Upper lobe of left lung (tissue), 6 donors: ENCODE measurements at regions not wholly inside any gene's neighbourhood (a gene's known extent, or its start where the extent isn't known, plus 50 kb on each side); places are given as distances from the start of the nearest gene placed in this dataset.

ENCODE experiments used
- ATAC-seq, 2 donors: fragments of 200-7000 bp; cut with Tn5 transposase; one replicate each; pipeline ENCODE4 v1.9.1; 2022; ENCODE audit warnings: mild to moderate bottlenecking in 2 of 2, moderate library complexity in 2 of 2; ENCODE audit not compliant: low FRiP score in 2 of 2
- DNase-seq, 2 donors: peaks; one replicate each; pipeline ENCODE4 v3.0.0-alpha.2; 2019 to 2020
- H3K27ac ChIP-seq, 4 donors: fragments of 200-600 bp; sonication (generic); one replicate each; pipeline ENCODE4 v1.5.1; 2016 to 2019
- H3K27me3 ChIP-seq, 4 donors: fragments of 200-600 bp; sonication (generic); one replicate each; pipeline ENCODE4 v1.5.1; 2017 to 2019
- H3K36me3 ChIP-seq, 4 donors: fragments of 200-600 bp; sonication (generic); one replicate each; pipeline ENCODE4 v1.5.1; 2016 to 2019
- H3K4me1 ChIP-seq, 4 donors: fragments of 200-600 bp; sonication (generic); one replicate each; pipeline ENCODE4 v1.5.1; 2018 to 2019
- H3K4me3 ChIP-seq, 4 donors: fragments of 200-600 bp; sonication (generic); one replicate each; pipeline ENCODE4 v1.5.1; 2017 to 2019; ENCODE audit warnings: mild to moderate bottlenecking in 2 of 4, moderate library complexity in 1 of 4
- H3K9me3 ChIP-seq, 4 donors: fragments of 200-600 bp; sonication (generic); one replicate each; pipeline ENCODE4 v1.5.1; 2018 to 2019
- CTCF ChIP-seq, 6 experiments: fragments of 450-650 bp in 4 of 6; fragments of 200-600 bp in 2 of 6; sonication (generic) in 2 of 6; IDR thresholded peaks; one replicate each; pipeline ENCODE4 v1.5.1; 2016 to 2019; ENCODE audit warnings: antibody characterized with exemption in 6 of 6
- EP300 ChIP-seq, 4 donors: sonication (generic); formaldehyde crosslinking; IDR thresholded peaks; one replicate each; pipeline ENCODE4 v1.5.1; 2017; ENCODE audit warnings: antibody characterized with exemption in 4 of 4, control low read depth in 2 of 4
- POLR2A ChIP-seq, 4 donors: fragments of 450-650 bp; IDR thresholded peaks; one replicate each; pipeline ENCODE4 v1.5.1; 2016 to 2017; ENCODE audit warnings: antibody characterized with exemption in 4 of 4, mild to moderate bottlenecking in 2 of 4
- POLR2AphosphoS5 ChIP-seq, 2 donors: sonication (generic); formaldehyde crosslinking; IDR thresholded peaks; one replicate each; pipeline ENCODE4 v1.5.1; 2017; ENCODE audit warnings: antibody characterized with exemption in 2 of 2
- WGBS, 2 donors: methylation state at CpG; one replicate each; pipeline ENCODE4 v1.1.5; 2017 to 2018; 5-methylcytosine and 5-hydroxymethylcytosine counted together
- donor health status: DM: no; HTN: no; CAD: no; lungs with moderate emphysema.
- donor health status: DM: no; HTN: yes; CAD: no; lungs with severe emphysema.

- WGBS, 2 donors: 94 to 100% methylated on average over 1 of the region's 1 CpG
- no peaks in the 10 kb centered on the region for H3K36me3 ChIP-seq
- H3K9me3 ChIP-seq: peaks cover 0 to 4% (median 2%) of the 10 kb centered on the region in 4 donors
- H3K4me1 ChIP-seq: no peaks in the 10 kb centered on the region
- no peak overlapping the region for H3K4me3 ChIP-seq
- ATAC-seq (no peak), DNase-seq (no peak)
- no peaks in the 10 kb centered on the region for H3K27me3 ChIP-seq
- H3K27ac ChIP-seq: no peak overlapping the region
- TF ChIP-seq EP300 (IDR thresholded peaks at IDR 0.05) (no peak), CTCF (IDR thresholded peaks at IDR 0.05) (no peak), POLR2A (IDR thresholded peaks at IDR 0.05) (no peak), POLR2AphosphoS5 (IDR thresholded peaks at IDR 0.05) (no peak)
These were observed 543.3 kb upstream of the ARGLU1 start for GRCh38 chr13:107111248-107111647.

GRCh38 chr13:107104631-107105030 lies 536.7 kb upstream of the ARGLU1 start:
- H3K4me3 ChIP-seq: no peak overlapping the region
- peaks cover 0 to 4% (median 2%) of the 10 kb centered on the region in 4 donors for H3K9me3 ChIP-seq
- no peak for TF ChIP-seq POLR2AphosphoS5 (IDR thresholded peaks at IDR 0.05)
- TF ChIP-seq POLR2A (IDR thresholded peaks at IDR 0.05): no peak
- no peak for TF ChIP-seq CTCF (IDR thresholded peaks at IDR 0.05)
- TF ChIP-seq EP300 (IDR thresholded peaks at IDR 0.05): no peak
- H3K36me3 ChIP-seq: no peaks in the 10 kb centered on the region
- ATAC-seq: no peak
- no peaks in the 10 kb centered on the region for H3K4me1 ChIP-seq
- WGBS, 2 donors: 41 to 53% methylated on average over 2 of the region's 2 CpGs
- H3K27ac ChIP-seq: no peak overlapping the region
- DNase-seq: no peak
- H3K27me3 ChIP-seq: no peaks in the 10 kb centered on the region

DNA sequence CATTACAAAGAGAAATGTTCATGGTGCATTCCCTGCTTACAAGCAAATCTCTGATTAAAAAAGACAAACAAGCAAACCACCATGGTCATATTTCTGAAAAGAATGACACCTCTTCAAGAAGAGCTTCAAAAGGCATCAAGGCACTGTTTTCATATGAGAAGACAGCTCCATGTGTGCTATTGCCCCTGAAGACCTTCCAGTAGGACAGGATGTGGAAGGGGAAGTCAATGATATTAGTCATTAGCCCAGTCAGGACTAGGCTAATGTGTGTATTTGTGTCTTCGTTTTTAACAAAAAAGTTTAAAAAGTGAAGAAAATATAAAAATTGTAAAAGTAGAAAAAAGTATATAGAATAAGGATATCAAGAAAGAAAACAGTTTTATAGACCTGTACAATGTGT lies 534.7 kb upstream of the ARGLU1 start:
- H3K4me1 ChIP-seq: no peaks in the 10 kb centered on the region
- no peak for TF ChIP-seq EP300 (IDR thresholded peaks at IDR 0.05)
- TF ChIP-seq POLR2A (IDR thresholded peaks at IDR 0.05): no peak
- TF ChIP-seq CTCF (IDR thresholded peaks at IDR 0.05): no peak
- no peak for TF ChIP-seq POLR2AphosphoS5 (IDR thresholded peaks at IDR 0.05)
- no peak overlapping the region for H3K27ac ChIP-seq
- ATAC-seq (no peak), DNase-seq (no peak)
- H3K27me3 ChIP-seq: no peaks in the 10 kb centered on the region
- 65 to 70% methylated on average over 1 of the region's 1 CpG for WGBS, 2 donors
- H3K36me3 ChIP-seq: no peaks in the 10 kb centered on the region
- H3K9me3 ChIP-seq: no peaks in the 10 kb centered on the region
- no peak overlapping the region for H3K4me3 ChIP-seq

GRCh38 chr13:107099661-107100060 lies 531.7 kb upstream of the ARGLU1 start:
- WGBS, 2 donors: 92 to 93% methylated on average over 3 of the region's 3 CpGs
- DNase-seq (no peak), ATAC-seq (no peak)
- no peaks in the 10 kb centered on the region for H3K36me3 ChIP-seq
- TF ChIP-seq CTCF (IDR thresholded peaks at IDR 0.05) (no peak), POLR2A (IDR thresholded peaks at IDR 0.05) (no peak), EP300 (IDR thresholded peaks at IDR 0.05) (no peak), POLR2AphosphoS5 (IDR thresholded peaks at IDR 0.05) (no peak)
- H3K9me3 ChIP-seq: no peaks in the 10 kb centered on the region
- H3K27ac ChIP-seq: no peak overlapping the region
- no peaks in the 10 kb centered on the region for H3K27me3 ChIP-seq
- H3K4me1 ChIP-seq: no peaks in the 10 kb centered on the region
- H3K4me3 ChIP-seq: no peak overlapping the region

DNA sequence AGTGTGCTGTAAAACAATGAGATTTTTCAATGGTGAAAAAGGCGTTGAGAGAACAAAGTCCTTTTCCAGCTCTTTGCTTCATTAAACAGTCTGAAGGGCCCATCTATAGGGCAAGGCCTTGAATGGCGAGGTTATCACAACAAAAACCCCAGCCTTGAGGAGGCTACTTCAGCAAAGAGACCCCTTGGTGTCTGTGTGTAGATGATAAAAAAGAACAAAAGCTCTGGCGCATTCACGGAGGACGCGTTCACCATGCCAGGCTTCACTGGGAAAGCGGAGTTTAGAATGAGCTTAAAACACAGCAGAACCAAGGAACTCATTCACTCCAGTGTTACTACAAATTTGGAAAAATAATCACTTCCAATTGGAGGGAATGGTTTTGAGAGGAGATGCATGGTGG lies 530.0 kb upstream of the ARGLU1 start:
- TF ChIP-seq POLR2AphosphoS5 (IDR thresholded peaks at IDR 0.05) (no peak), EP300 (IDR thresholded peaks at IDR 0.05) (no peak), CTCF (IDR thresholded peaks at IDR 0.05) (no peak), POLR2A (IDR thresholded peaks at IDR 0.05) (no peak)
- WGBS, 2 donors: 93 to 94% methylated on average over 7 of the region's 7 CpGs
- Histone ChIP-seq H3K36me3 (no peaks in the 10 kb centered on the region), H3K4me3 (no peak overlapping the region), H3K27ac (no peak overlapping the region), H3K4me1 (no peaks in the 10 kb centered on the region), H3K27me3 (no peaks in the 10 kb centered on the region), H3K9me3 (no peaks in the 10 kb centered on the region)
- no peak for ATAC-seq
- DNase-seq: no peak
